ENCODE measurements at regions not wholly inside any gene's neighbourhood (a gene's known extent, or its start where the extent isn't known, plus 50 kb on each side); places are given as distances from the start of the nearest gene placed in this dataset.

DNA sequence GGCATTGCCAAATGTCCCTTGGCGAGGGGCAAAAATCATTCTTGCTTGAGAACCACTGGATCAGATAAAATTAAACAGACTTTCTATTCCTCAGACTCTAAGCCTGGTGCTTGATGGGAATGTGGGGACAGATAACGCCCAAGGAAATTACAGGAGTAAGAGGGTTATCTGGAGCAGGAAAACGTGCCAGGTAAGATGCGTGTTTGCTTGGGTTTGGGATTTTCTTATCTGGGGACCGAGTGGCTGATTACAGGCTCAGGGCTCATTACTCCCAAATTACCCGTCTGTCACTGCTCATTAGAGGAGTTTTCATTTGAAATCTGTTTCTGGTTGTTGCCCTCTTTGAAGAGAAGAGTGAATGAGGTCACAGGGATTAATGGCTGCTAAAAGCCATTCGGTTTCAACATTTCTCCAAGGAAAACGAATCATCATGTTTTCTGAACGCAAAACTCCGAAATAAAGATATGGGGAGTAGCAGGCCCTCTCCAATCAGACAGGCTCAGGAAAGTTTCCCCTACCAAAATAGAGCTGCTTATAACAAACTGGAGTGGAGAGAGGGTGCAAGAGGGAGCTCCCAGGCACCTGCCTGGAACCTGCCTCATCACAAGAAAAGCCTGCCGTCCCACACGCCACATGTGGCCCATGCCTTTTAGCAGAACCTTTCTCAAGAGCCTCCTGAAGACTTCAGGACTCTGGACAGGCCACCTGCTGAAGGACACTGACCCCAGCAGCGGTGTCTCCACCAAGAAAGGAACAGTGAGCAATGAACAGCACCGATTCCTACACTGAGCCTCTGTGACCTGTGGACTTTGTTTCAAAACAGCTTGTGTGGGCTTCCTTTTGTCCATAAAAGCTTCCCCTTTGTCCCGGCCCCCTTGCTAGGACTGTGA is 136.4 kb downstream of the ICE1 start:
- no peak for DNase-seq (ENCODE audit: low read depth in 2 of 2)

GRCh38 chr5:5558102-5558501 is 135.6 kb downstream of the ICE1 start:
- no peak for DNase-seq (ENCODE audit: low read depth in 2 of 2)

GRCh38 chr5:5551499-5551898 is 129.0 kb downstream of the ICE1 start:
- no peak for DNase-seq (ENCODE audit: low read depth in 2 of 2)

- DNase-seq (ENCODE audit: low read depth in 2 of 2), result no peak
These were observed 123.9 kb downstream of the ICE1 start for GRCh38 chr5:5546408-5546807.

GRCh38 chr5:5544094-5544663 is 121.7 kb downstream of the ICE1 start:
- no peak for DNase-seq (ENCODE audit: low read depth in 2 of 2)

DNA sequence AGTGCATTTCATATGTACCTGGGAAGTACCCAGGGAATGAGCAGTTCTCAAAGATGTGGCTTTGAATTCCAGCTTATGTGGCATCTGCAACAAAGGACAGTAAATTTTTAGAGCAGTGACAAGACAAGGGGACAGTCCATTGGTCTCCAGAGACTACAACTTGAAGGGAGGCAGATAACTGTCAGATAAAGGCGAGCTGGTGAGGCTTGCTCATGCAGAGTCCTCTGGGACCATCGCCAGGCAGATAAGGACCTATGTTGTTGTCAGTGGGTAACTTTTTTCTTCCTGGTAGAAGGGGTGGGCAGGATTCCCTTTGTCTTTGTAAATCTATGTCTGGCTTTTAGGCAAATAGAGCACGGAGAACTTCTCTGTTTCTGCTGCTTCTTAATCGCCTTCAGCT is 120.2 kb downstream of the ICE1 start:
- no peak for DNase-seq (ENCODE audit: low read depth in 2 of 2)

GRCh38 chr5:5540065-5540464 is 117.6 kb downstream of the ICE1 start:
- no peak for DNase-seq (ENCODE audit: low read depth in 2 of 2)

Data from stimulated activated CD8-positive, alpha-beta memory T cell treated with anti-CD3 and anti-CD28 coated beads, Interleukin-2, amount 100 ng/mL, for 48 hours (primary cell).